Muscle of back (tissue), 3 donors: ENCODE measurements at regions not wholly inside any gene's neighbourhood (a gene's known extent, or its start where the extent isn't known, plus 50 kb on each side); places are given as distances from the start of the nearest gene placed in this dataset.

ENCODE experiments used
- DNase-seq, 3 donors: peaks; one replicate each; pipeline versions ENCODE4 v3.0.0 to v3.0.0-alpha.2; 2013

DNA sequence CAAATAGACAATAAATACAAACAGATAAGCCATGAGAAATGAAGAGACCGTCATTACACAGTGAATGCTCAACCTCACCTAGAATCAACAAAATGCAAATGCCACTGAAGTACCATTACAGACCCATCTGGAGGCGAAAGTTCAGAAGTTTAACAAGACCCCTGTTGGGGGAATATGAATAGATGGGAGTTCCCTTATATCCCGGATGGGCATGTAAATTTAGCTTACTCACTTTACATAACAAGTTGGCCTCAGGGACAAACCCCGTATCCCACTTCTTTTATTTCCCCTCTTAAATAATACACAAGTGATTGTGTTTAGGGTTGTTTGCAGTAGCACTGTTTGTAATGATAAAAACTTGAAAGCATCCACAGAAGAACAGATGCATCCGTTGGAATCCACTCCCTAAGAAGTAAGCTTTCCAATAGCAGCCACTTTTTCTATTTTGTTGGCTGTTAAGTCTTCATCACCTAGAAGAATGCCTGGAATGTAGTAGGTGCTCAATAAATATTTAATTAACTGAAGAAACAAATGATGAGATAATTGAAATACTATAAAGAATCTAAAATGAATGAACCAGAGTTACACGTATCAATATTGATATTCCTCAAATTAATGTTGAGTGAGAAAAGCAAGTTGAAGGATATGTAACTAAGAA, 1076.3 kb upstream of the TENM3 start:
- no peak for DNase-seq

DNA sequence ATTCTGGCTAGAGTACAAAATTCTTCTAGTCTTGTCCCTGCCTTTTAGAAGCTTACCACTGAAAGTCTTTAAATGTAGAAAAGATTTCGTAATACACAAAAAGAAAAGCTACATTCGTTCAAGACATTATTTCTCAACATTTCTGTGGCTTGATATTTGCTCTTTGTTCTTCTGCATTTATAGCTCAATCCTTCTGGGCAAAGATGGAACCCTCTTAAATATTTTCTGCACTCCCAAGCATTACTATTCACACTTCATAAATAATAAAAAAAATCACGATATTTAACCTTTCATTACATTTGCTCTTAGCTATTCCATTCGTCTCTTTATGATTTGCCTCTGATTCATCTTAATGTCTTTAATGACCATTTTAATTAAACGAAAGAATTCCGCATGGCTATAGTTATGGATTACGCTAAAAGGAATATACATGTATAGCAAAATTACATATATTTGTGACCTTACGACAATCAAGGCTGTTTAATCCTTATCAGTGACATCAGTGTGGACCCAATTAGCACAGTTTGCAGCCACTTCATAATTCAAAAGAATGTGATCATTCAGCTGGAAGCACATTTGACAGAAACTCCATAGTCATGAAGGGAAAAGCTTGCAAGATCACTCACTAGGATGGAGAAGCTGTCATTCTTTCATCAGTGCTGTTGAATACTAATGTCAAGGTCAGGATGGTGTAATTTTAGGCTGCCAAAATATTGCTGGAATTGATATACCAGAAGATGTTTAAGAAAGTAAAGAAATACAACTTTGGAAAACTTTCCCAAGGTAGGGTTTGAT, 1075.0 kb upstream of the TENM3 start:
- no peak for DNase-seq

DNA sequence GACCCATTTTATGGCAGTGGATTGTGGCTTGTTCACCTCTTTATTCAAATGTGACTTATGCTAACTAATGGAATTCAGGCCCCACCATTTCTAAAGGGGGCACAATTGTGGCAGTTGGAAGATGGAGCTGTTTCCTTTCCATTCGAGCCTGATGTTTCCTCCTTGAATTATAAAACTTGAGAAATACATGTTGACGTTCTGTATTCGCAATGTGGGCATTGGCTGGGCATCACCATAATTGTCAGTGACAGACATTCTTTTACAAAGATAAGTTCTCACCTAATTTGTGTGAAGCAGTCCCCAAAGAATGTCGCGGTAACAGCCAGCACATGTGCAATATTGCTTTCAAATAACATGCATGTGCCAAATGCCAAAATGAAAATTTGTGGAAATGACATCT, 1070.2 kb upstream of the TENM3 start:
- DNase-seq, result no peak

DNA sequence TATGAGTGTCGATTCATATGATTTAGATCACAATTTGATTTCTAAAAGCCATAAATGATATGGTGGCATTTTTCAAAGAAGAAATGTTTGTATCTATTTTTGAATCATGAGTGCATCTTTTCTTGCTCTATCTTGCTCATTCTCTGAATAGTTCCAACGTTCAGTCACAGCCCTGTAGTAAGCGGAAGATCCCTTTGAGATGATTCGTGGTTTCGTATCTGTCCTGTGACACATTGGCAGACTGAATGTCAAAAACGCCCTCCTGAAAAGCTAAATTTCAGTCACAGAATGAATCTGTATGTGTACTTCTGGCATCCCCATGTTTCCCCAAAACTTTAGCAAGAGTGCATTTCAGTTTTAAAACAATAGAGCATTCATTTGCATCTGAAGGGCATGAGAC, 1066.9 kb upstream of the TENM3 start:
- no peak for DNase-seq

GRCh38 chr4:181181331-181181730, 1061.9 kb upstream of the TENM3 start:
- no peak for DNase-seq

DNA sequence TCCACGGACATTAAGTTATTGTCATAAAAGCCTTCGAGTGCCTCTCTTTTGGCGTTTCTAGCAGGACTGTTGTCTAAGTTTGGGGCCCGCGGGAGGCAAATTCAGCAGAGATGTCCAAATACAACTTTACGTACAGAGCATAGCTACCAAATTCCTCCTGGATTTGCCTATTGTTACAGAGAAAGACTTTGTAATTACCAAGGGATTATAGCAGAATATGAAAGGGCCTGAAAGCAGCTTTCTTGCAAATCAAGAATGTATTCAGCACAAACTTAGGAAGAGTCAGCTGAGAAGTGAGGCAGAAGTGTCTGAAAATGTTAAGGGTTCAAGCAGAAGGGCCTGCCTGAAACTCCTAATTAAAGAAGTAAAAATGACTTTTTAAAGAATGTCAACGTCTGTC, 1053.5 kb upstream of the TENM3 start:
- no peak for DNase-seq

DNA sequence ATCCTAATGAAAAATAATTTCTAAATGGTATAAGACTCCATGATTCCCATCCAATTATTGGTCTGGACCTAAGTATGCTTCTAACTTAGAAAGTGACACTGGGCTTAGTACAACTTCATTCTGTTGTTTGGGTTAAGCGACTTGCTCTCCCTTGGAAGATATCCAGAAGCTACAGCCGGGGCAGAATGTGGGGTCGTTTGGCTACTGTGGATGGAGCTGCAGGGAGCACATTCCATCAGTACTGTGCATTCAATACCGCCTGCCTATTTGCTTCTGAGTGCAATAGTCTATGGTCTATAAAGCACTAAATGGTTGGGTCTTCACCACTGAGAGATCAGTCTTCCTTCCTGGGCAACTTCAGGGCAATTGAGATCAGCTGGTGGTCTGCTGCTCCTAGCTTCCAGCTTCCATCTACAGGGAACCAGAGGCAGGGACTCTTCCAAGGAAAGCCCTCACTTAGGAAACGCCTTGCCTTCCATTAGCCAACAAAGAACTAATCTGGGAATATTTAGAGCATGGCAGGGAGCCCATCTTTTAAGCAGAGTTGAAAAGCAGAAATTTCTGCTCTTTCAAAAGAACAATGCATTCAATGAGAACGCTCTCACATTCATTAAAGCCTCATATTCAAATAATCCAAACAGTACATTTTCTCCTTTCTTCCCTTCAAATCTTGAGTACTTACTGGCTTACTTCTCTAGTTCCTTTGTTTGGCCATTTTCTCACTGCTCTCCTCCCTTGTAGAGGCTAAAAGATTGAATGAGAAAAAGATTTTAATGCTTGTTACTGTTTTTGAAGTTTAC, 1049.9 kb upstream of the TENM3 start:
- DNase-seq, result peak in 2 of 3 donors; percentile 39 to 61

GRCh38 chr4:181194096-181194495, 1049.1 kb upstream of the TENM3 start:
- peak in 1 of 3 donors; percentile 14 for DNase-seq

DNA sequence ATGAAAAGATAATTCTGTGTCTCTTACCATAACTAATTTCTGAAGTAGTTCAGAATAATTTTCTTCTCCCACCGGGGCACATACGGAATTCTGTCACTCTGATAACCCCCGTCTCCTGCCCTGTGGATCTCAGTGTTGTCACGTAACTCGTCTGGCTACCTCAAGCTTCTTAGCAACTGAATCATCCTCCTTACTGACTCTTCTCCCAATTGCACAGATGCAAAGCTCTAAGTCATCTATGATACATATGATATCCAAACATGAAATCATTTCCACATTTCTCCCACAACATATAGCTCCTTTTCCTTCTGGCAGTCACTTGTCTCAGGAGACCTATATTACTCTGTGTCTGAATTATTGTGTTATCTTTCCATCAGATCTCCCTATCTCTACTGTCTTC, 1043.1 kb upstream of the TENM3 start:
- peak in 1 of 3 donors; percentile 32 for DNase-seq

DNA sequence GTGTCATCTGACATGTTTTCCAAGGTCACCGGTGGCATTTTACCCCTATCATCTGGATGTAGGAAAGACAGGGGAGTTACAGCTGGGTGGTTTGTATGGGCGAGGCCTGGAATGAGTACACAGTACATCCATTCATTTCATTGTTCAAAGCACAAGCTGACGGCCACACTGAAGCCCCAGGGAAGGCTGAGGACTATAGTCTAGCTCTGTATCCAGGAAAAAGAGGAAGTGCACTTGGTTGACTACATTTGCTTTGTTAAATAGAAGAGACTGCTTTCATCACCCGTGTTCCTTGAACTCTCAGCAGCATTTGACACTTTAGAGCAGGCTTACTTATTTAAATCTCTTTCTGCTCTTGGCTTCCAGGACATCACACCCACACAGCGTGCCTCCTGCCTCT, 1041.0 kb upstream of the TENM3 start:
- no peak for DNase-seq

DNA sequence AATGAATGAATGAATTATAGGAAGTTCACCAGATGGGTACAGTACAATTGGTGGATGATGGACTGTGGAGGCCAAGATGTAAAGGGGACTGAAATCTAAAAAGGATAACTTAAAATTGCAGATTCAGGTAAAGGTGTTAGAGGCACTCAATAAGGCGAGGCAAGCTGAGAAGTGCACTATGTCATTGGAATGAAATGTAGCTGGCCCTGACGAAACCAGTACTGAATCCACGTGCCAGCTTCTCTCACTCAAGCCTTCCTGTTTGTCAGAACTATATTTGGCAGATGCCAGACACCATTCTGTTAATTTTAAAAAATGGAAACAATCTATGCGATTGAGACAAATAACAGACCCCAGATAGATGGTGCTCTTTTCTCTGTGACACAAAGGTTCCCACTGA, 1039.1 kb upstream of the TENM3 start:
- no peak for DNase-seq

- DNase-seq, result peak; percentile 9 to 67 (median 48)
These were observed 1029.7 kb upstream of the TENM3 start for GRCh38 chr4:181213551-181213950.

GRCh38 chr4:181216501-181216900, 1026.7 kb upstream of the TENM3 start:
- no peak for DNase-seq

GRCh38 chr4:181219783-181220416, 1023.3 kb upstream of the TENM3 start:
- no peak for DNase-seq

- DNase-seq, result no peak
These were observed 1018.4 kb upstream of the TENM3 start for GRCh38 chr4:181224852-181225251.

DNA sequence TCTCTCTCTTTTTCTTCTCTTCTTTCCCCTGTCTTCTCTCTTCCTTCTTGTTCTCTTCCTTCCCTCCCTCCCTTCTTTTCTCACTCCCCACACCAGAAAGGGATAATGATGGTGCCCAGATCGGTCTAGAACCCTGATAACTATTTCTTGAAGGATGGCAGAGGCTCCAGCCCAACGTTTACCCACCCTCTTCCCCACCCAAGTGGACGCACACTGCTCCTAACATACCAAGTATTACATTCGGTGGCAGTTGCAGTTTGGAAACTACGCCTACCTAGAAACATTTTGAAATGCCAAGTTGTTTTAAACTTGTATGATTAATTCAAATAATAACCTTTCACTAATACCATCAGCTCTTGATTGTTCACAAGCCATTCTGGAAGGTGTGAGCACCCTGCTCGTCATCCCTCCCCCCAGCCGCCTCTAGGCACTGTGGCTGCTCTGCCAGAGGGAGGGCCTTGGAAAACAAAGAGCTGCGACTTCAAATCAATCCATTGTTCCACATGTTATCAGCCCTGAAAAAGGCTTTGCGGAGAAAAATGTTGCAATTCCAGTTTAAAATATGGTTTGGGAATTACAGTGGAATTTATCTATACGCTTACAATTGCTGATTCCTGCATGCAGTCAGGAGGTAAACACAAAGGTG, 1017.5 kb upstream of the TENM3 start:
- no peak for DNase-seq

- peak in 1 of 3 donors; percentile 32 for DNase-seq
These were observed 1008.1 kb upstream of the TENM3 start for GRCh38 chr4:181234951-181235680.

DNA sequence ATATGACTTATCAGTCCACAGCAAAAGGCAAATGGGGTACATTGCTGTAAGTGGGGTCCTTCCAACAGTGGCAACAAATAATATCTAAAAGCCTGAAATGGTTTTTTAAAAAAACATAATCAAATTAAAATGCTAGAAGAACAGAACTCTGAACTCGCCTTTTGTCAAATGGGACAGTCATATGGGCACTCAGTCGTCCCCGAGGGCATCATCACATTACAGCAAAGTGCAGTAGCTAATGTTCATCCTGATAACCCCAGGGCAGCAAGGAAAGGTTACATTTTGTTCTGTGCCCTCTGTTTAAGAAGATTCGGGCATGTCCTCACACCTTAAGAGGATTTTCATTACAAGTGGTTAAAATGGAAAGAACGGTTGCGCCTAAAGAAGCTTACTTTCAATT, 997.9 kb upstream of the TENM3 start:
- DNase-seq, result no peak

- DNase-seq, result no peak
These were observed 994.2 kb upstream of the TENM3 start for GRCh38 chr4:181249031-181249430.

DNA sequence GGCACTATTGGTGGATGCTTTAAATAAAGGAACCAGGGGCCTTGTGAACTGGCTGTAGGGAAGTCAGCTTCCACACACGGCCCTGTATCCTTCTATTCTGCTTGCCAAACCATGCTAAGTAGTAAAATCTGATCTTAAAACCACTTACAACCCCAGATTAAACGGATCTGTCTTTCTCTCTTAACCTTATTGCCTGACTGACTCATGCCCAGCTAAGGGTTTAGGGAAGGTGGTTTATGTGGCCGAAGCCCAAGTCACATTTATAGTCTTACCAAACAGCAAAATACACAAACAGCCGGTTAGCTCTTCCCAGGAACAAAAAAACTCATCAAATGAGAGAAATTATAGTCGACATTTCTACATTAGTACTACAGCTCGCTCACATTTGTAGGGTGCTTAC, 988.4 kb upstream of the TENM3 start:
- DNase-seq, result no peak

DNA sequence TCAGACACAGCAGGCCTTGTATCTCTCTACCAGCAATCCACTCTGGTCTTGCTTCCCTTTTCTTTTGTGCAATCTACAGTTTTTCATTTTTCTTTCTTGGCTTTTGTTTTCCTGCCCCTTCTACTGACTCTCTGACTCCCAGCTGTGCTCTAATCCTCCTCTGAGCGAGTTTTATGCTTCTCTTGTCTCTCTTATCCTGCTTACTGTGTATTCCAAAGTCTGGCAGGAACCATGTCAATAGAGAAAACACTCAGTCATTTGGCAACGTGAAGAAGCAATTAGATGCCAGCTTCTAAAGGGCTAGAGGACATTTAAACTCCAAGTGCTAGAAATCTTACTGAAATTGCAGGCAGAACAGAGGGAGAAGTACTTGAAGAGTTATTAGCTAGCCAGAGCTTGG, 984.6 kb upstream of the TENM3 start:
- DNase-seq, result no peak
